Osteocyte (in vitro differentiated cells): ENCODE measurements at regions not wholly inside any gene's neighbourhood (a gene's known extent, or its start where the extent isn't known, plus 50 kb on each side); places are given as distances from the start of the nearest gene placed in this dataset.

Experiments used
- DNase-seq: peaks from one replicate; pipeline ENCODE4 v3.0.0; 2021; ENCODE audit warnings: mixed read lengths; ENCODE audit not compliant: unreplicated experiment; ENCODE audit errors: extremely low spot score
- H3K27ac Mint-ChIP-seq: one replicate; pipeline ENCODE4 v1.8.0; 2021; ENCODE audit warnings: mild to moderate bottlenecking, mixed read lengths; ENCODE audit not compliant: unreplicated experiment
- H3K27me3 Mint-ChIP-seq: one replicate; pipeline ENCODE4 v1.8.0; 2021; ENCODE audit warnings: mixed read lengths; ENCODE audit not compliant: unreplicated experiment
- H3K36me3 Mint-ChIP-seq: one replicate; pipeline ENCODE4 v1.8.0; 2021; ENCODE audit warnings: mixed read lengths; ENCODE audit not compliant: unreplicated experiment
- H3K4me1 Mint-ChIP-seq: one replicate; pipeline ENCODE4 v1.8.0; 2021; ENCODE audit warnings: mixed read lengths; ENCODE audit not compliant: unreplicated experiment
- H3K4me3 Mint-ChIP-seq: one replicate; pipeline ENCODE4 v1.8.0; 2021; ENCODE audit warnings: mild to moderate bottlenecking, moderate library complexity, mixed read lengths; ENCODE audit not compliant: unreplicated experiment
- H3K9me3 Mint-ChIP-seq: one replicate; pipeline ENCODE4 v1.8.0; 2021; ENCODE audit warnings: mixed read lengths; ENCODE audit not compliant: unreplicated experiment
- TF ChIP-seq, protein P1 (sequence below): fragments of 200-600 bp; sonication (generic); IDR thresholded peaks from 2 replicates; pipeline ENCODE4 v1.5.0; 2021; ENCODE audit warnings: antibody characterized with exemption, mild to moderate bottlenecking, moderate library complexity

DNA sequence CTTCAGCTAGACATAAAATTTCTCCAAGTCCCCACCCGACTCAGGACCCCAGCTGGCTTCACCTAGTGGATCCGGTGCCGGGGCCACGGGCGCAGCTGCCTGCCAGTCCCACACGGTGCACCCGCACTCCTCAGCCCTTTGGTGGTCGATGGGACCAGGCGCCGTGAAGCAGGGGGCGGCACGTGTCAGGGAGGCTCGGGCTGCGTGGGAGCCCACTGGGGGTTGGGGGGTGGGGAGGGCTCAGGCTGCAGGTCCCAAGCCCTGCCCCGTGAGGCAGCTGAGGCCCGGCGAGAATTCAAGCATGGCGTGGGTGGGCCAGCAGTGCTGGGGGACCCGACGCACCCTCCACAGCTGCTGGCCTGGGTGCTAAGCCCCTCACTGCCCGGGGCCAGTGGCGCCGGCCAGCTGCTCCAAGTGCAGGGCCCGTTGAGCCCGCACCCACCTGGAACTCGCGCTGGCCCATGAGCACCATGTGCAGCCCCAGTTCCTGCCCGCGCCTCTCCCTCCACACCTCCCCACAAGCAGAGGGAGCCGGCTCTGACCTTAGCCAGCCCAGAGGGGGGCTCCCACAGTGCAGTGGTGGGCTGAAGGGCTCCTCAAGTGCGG is 747.0 kb downstream of the FAM181B start:
- Mint-ChIP-seq H3K4me3 (no peak overlapping the region), H3K9me3 (peaks cover 12% of the 10 kb centered on the region), H3K4me1 (peaks cover 23% of the 10 kb centered on the region), H3K27ac (no peak overlapping the region), H3K27me3 (no peaks in the 10 kb centered on the region), H3K36me3 (no peaks in the 10 kb centered on the region)
- TF ChIP-seq, protein P1, sequence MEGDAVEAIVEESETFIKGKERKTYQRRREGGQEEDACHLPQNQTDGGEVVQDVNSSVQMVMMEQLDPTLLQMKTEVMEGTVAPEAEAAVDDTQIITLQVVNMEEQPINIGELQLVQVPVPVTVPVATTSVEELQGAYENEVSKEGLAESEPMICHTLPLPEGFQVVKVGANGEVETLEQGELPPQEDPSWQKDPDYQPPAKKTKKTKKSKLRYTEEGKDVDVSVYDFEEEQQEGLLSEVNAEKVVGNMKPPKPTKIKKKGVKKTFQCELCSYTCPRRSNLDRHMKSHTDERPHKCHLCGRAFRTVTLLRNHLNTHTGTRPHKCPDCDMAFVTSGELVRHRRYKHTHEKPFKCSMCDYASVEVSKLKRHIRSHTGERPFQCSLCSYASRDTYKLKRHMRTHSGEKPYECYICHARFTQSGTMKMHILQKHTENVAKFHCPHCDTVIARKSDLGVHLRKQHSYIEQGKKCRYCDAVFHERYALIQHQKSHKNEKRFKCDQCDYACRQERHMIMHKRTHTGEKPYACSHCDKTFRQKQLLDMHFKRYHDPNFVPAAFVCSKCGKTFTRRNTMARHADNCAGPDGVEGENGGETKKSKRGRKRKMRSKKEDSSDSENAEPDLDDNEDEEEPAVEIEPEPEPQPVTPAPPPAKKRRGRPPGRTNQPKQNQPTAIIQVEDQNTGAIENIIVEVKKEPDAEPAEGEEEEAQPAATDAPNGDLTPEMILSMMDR: no peak
- DNase-seq: no peak

DNA sequence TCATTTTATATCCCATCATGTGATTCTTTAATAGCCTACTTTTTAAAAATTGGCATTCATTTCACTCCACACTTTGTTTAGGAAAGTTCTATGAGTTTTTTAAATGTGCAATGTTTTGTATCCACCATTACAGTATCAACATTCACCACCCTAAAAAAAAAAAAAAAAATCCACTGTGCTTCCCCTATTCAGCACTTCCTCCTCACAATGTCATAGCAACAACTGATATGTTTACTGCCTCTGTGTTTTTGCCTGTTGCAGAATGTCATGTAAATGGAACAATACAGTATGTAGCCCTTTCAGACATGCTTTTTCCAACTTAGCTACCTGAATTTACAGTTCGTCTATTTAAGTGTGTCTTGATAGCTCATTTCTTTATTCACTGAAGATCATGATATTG is 754.2 kb downstream of the FAM181B start:
- Mint-ChIP-seq H3K27me3 (no peaks in the 10 kb centered on the region), H3K36me3 (peaks cover 3% of the 10 kb centered on the region), H3K9me3 (peaks cover 23% of the 10 kb centered on the region), H3K4me1 (peaks cover 8% of the 10 kb centered on the region), H3K27ac (no peak overlapping the region), H3K4me3 (no peak overlapping the region)
- TF ChIP-seq, protein P1: no peak
- DNase-seq: no peak

DNA sequence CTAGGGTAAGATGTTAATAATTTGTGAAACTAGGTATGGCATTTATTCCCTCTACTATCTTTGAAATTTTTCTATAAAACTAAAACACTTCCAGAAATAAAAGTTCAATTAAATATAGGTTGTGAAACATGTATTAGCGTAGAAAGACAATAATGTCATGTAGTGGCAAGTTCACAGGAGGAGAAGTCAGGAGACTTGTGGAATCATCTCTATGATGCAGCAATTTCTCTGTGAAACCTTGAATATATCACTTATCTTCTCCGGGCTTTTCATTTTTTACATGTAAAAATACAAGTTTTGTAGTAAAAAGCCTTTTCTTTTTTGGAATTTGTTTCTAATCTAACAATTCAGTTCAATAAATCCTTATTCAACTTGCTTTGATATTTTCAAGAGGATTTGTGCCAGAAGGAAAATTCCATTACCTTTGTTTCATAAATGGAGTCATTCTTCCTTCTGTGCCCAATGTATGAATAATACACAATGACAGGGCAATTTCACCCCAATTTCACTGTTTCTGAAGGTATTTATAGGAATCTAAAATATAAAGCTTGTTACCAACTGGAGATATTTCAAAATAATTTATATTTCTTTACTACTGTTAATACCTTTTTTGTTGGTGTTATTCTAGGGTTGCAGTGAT is 758.3 kb downstream of the FAM181B start:
- Mint-ChIP-seq H3K27me3 (no peaks in the 10 kb centered on the region), H3K36me3 (peaks cover 3% of the 10 kb centered on the region), H3K27ac (no peak overlapping the region), H3K9me3 (peaks cover 12% of the 10 kb centered on the region), H3K4me1 (peaks cover 15% of the 10 kb centered on the region), H3K4me3 (no peak overlapping the region)
- no peak for DNase-seq
- TF ChIP-seq, protein P1: no peak

DNA sequence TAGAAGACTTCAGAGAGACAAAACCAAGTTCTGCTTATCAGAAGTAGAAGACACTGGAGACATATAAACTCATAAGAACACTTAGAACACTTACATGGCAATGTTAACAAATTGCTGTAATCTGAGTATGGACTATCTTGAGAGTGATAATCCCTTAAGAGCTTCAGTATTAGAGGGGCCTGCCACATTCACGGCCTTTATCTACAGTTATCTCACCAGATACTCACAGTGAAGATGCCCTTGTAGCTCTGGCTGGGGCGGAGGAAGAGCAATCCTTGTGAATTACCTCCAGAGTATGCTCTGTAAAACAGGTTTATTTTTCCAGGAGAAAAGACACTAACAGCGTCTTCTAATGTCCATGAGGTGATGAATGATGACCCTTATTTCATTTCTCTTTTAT is 762.8 kb downstream of the FAM181B start:
- TF ChIP-seq, protein P1: no peak
- DNase-seq: no peak
- no peaks in the 10 kb centered on the region for H3K36me3 Mint-ChIP-seq
- H3K27me3 Mint-ChIP-seq: no peaks in the 10 kb centered on the region
- H3K4me1 Mint-ChIP-seq: peaks cover 45% of the 10 kb centered on the region
- H3K4me3 Mint-ChIP-seq: no peak overlapping the region
- H3K9me3 Mint-ChIP-seq: no peaks in the 10 kb centered on the region
- H3K27ac Mint-ChIP-seq: peak overlapping the region; percentile 69

DNA sequence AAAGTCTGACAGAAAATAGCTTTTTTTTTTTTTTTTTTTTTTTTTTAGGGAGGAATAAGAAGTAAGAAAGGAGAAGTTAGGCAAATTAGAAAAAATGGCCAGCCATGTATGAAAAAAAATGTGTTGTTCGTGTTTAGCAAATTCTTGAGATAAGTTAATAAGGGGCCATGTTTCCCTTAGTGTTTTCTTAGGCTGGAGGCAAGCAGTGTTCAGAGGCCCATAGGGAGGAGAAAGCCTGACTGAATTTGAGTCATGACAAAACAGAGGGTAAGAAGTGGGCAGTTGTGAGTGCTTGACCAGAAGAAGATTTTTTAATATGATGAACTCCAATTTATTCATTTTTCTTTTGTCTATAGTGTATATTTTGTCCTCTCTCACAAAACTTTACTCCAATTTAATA is 766.4 kb downstream of the FAM181B start:
- Mint-ChIP-seq H3K4me1 (peaks cover 53% of the 10 kb centered on the region), H3K27me3 (no peaks in the 10 kb centered on the region), H3K9me3 (no peaks in the 10 kb centered on the region), H3K4me3 (no peak overlapping the region), H3K36me3 (no peaks in the 10 kb centered on the region), H3K27ac (peak overlapping the region; percentile 74)
- no peak for DNase-seq
- TF ChIP-seq, protein P1: no peak
